ENCODE measurements at regions not wholly inside any gene's neighbourhood (a gene's known extent, or its start where the extent isn't known, plus 50 kb on each side); places are given as distances from the start of the nearest gene placed in this dataset.

GRCh38 chr2:152929628-152930027 is 211.2 kb downstream of the ARL6IP6 start:
- TF ChIP-seq CTCF (IDR thresholded peaks at IDR 0.05; ENCODE audit: low read depth, low read length, poor library complexity, severe bottlenecking) (no peak), EZH2phosphoT487 (IDR thresholded peaks at IDR 0.05; ENCODE audit: borderline replicate concordance, low read length) (no peak)

Data from DOHH2 (cell line).